Coronary artery (tissue), 2 donors: ENCODE measurements at regions not wholly inside any gene's neighbourhood (a gene's known extent, or its start where the extent isn't known, plus 50 kb on each side); places are given as distances from the start of the nearest gene placed in this dataset.
"Not testable (repeated sequence)": the region's sequence is repeated elsewhere in the genome, so short reads cannot be mapped to it uniquely, and the experiment has no call there.

ENCODE experiments used
- DNase-seq: peaks from one replicate; pipeline ENCODE4 v3.0.0-alpha.2; 2017; ENCODE audit warnings: low spot score
- H3K27ac ChIP-seq, 2 donors: fragments of 200-600 bp; sonication (generic); one replicate each; pipeline ENCODE4 v1.5.1; 2016 to 2019
- H3K4me3 ChIP-seq: fragments of 200-600 bp; sonication (generic); 2 replicates; pipeline ENCODE4 v1.5.1; 2016; ENCODE audit warnings: mild to moderate bottlenecking, moderate library complexity
- CTCF ChIP-seq: fragments of 200-600 bp; sonication (generic); IDR thresholded peaks from one replicate; pipeline ENCODE4 v1.5.1; 2019; ENCODE audit warnings: antibody characterized with exemption

- no peak for TF ChIP-seq CTCF
- peak overlapping the region in 1 of 2 donors; percentile 75 for H3K27ac ChIP-seq
- no peak overlapping the region for H3K4me3 ChIP-seq
- DNase-seq, result no peak
Observed at GRCh38 chr1:55445416-55445815, 230.3 kb upstream of the USP24 start.

- Histone ChIP-seq H3K27ac (peak overlapping the region; percentile 75), H3K4me3 (no peak overlapping the region)
- no peak for DNase-seq
- no peak for TF ChIP-seq CTCF
Observed at GRCh38 chr1:55444667-55445066, 229.5 kb upstream of the USP24 start.

- DNase-seq, result peak; percentile 97
- Histone ChIP-seq H3K27ac (peak overlapping the region; percentile 77 to 83), H3K4me3 (no peak overlapping the region)
- no peak for TF ChIP-seq CTCF
Observed at GRCh38 chr1:55443175-55443915, 228.2 kb upstream of the USP24 start.

GRCh38 chr1:55441489-55441888 lies 226.3 kb upstream of the USP24 start:
- H3K4me3 ChIP-seq, result no peak overlapping the region
- TF ChIP-seq CTCF, result no peak
- H3K27ac ChIP-seq, result no peak overlapping the region
- no peak for DNase-seq

- no peak for TF ChIP-seq CTCF
- Histone ChIP-seq H3K27ac (no peak overlapping the region), H3K4me3 (no peak overlapping the region)
- no peak for DNase-seq
Observed at GRCh38 chr1:55437692-55438091, 222.5 kb upstream of the USP24 start.

GRCh38 chr1:55430720-55431119 lies 215.6 kb upstream of the USP24 start:
- not testable (repeated sequence) for H3K4me3 ChIP-seq, DNase-seq
- peak overlapping the region; percentile 60 to 82 for H3K27ac ChIP-seq

- peak overlapping the region; percentile 60 to 82 for H3K27ac ChIP-seq
- not testable (repeated sequence) for DNase-seq, H3K4me3 ChIP-seq
Observed at GRCh38 chr1:55430206-55430605, 215.0 kb upstream of the USP24 start.
